GM21825 (cell line): ENCODE measurements at regions not wholly inside any gene's neighbourhood (a gene's known extent, or its start where the extent isn't known, plus 50 kb on each side); places are given as distances from the start of the nearest gene placed in this dataset.
"Not testable (repeated sequence)": the region's sequence is repeated elsewhere in the genome, so short reads cannot be mapped to it uniquely, and the experiment has no call there.

Experiments
- ATAC-seq: cut with Tn5 transposase; IDR thresholded peaks from one replicate; pipeline ENCODE4 v1.9.1; 2021; ENCODE audit warnings: mild to moderate bottlenecking, moderate library complexity; ENCODE audit not compliant: unreplicated experiment

DNA sequence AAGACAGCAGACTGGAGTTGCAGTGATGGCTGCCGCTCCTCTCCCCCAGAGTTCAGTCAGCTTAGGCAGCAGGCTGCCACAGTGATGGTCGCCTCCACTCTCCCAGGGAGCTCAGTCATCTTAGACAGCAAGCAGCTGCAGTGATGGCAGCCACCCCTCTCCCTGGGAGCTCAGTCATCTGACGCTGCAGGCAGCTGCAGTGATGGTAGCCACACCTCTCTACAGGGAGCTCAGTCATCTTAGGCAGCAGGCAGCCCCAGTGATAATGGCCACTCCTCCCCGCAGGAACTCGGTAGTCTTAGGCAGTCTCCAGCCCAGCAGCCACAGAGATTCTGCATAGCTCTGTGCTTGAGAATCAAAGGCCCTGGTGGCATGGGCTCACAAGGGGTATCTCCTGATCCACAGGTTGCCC lies 582.7 kb downstream of the DTWD2 start:
- ATAC-seq = no peak

DNA sequence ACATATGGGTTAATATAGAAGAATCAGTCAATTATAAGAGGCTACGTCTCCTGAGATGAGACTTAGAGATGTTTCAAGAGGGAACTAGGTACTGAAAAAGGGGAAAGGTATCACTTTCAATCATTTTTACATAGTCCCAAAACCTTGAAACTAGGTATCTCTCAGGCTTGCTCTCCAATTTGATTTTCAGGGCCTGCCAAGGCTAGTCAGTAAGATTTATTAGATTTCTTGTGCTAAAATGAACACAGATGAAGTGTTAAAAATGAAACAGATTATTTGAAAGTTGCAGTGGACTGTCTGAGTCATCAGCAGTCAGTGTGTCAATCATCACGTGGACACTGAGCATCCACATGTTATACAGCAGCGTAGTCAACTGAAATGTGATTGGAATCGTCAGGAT lies 591.1 kb downstream of the DTWD2 start:
- no peak for ATAC-seq

DNA sequence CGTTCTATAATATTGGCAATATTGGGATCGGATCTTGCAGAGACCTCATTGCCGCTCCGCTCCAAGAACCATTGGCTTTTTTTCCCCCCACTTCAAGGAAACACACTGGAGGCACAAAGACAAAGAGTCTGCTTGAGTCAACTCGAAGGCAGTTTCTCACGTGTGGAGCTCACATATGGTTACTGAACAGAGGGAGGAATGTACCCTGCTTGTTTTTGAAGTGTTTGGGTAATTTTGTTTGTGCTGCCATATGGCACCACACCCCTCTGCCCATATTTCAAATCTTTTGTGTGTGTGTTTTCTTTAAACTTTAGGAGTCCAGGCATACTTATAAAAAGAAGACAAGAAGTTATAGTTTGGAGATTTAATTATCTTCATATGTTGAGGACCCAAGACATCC lies 595.9 kb downstream of the DTWD2 start:
- no peak for ATAC-seq

DNA sequence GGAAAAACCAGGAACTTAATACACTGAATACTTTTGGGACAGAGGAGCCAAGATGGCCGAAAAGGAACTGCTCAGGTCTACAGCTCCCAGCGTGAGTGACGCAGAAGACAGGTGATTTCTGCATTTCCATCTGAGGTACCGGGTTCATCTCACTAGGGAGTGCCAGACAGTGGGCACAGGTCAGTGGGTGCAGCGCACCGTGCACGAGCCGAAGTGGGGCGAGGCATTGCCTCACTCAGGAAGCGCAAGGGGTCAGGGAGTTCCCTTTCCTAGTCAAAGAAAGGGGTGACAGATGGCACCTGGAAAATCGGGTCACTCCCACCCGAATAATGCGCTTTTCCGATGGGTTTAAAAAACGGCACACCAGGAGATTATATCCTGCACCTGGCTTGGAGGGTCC lies 605.4 kb downstream of the DTWD2 start:
- not testable (repeated sequence) for ATAC-seq

DNA sequence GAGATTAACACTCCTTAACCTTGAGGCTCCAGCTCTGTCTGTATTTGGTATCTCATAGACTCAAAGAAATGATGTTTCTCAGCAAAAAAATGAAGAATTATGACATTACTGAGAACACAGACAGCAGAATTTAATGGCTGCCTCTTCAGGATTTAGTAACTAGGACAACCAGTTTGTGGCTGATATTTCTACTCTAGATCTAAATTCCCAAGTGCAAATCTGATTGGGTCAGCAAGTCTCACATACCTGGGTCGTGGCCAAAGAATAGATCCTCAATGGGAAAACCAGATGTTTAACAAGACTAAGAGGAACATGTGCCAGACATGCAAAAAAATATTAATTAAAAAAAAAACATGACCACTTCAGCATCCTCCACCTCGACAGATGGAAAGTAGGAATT lies 608.9 kb downstream of the DTWD2 start:
- no peak for ATAC-seq

DNA sequence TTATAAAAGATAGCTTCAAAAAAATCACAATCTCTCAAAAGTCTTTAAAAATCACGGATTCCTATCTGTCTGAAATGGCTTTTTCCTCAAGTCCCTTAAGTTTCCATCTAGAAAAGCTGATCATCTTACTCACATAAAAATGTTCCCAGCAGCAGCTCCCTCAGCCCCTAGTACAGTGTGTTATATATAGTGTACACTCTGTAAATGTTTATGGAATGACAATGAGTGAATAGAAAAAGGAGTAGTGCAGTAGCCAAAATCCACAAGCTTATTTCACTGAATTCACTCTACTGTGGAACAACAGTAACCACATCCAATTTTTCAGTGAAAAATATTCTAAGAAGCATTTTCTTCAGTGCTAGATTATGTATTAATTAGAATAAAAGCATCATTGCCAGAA lies 609.4 kb downstream of the DTWD2 start:
- no peak for ATAC-seq

DNA sequence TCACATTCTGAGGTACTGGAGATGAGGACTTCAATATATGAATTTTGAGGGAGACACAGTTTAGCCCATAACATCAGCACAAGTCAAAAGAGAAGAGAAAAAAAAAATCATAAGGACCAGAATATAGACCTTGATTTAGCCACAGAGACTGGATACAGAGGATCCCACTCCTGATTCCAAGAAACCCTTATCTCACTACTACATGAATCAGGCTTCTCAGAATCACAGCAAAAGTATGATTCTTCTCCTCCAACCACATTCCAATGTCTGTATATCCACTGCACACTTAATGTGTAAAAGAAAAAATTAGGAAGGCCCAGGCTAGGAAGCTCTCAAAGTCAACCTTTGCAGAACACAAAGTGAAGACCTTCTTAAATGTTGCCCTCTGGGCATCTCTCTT lies 610.9 kb downstream of the DTWD2 start:
- ATAC-seq = no peak

DNA sequence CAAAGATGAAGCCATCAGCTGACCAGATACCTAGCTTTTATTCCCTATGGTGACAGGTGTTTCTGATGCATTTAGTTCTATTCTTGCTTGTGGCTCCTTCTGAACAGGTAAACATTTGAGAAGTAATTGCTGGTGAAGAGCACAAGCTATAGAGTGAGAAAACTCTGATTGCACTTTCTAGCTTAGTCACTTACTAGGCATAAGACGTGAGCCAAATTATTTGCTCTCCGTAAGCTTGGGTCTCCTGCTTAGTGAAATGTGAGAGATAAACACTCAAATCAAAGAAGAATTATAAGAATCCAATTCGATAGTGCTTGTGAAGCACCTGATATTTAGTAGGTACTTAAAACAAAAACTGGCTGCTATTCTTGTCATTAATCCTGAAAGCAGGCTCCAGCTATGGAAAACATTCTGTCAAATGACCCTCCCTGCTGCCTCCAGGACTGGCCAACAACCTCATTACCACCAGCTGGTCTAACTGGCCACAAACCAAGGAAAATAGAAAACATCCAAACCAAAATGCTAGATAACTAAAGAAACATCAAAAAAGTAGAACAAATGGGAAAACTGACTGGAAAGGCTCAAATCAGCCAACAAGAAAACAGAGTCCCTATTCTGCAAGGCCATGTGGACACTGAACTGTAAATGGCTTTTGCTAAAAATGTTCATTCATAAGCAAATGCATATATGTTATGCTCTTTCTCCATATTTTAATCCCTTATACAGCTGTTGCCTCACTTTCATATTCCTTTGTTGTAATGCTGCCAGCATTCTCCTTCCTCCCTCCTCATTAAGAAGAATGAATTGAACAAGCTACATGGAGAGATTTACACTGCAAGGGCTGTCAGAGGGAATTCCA lies 616.1 kb downstream of the DTWD2 start:
- ATAC-seq = no peak

DNA sequence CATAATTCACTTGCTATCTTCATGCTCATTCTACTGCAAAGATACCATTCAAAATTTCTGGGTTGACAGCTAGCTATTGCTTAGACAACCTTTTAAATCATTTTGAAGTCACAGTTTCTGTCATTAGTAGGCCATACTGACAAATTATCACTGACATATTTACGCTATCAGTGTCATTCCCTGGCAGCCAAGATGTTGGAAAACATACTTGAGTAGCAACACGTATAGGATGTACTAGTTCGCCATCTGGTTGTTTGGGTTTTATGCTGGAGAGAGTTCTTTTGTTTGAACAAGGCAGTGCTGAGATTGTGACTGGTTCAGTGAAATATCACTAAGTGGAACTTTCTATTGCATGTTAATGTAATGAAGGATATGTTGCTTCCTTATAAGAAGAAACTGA lies 621.9 kb downstream of the DTWD2 start:
- ATAC-seq = no peak

DNA sequence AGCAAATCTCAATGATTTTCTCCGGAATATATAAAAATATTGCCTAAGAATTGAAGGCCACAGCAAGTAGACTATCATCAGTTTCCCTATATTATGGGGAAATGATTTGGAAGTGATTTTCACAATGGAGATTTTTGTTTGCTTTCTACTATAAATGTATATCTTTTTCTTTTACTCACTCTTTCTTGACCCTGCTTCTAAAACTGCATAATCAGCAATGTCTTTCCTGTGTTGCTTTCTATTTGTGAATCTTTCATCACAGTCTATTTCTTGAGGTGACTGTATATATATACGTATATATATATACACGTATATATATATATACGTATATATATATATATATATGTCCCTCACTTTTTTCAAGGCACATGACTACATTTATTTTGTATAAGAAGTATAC lies 622.6 kb downstream of the DTWD2 start:
- no peak for ATAC-seq

DNA sequence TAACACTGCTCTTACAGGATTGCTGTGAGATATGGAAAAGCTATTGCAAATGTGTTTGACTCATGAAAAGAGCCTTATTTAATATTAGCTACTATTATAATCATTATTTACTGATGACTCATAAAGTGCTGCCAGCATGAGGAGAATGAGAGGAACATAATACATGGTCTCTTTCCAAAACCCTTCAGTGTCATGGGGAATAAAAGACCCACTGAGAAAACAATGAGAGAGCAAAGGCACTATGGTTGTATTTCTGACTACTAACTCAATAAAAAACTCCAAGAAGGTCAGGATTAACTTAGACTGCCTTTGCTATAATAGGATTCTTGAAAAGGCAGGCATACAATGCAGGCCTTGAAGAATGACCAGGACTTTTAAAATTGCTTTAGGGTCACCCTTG lies 633.5 kb downstream of the DTWD2 start:
- no peak for ATAC-seq

DNA sequence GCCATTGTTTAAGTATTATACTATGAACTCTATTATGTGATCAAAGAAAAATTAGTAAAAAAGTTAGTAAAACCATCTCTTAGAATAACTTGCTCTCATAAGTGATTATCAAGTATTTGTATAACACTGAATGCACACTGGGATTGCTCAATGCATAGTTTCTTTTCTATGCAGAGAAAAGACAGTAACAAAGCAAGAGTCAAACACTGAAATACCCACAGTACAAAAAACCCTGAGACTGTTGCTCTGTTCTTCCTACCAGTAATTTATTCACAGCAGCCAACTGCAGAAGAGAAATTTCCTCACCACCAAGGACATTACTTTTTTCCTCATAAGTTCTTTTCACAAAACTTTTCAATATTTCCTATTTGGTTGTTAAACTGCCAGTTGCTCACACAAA lies 634.4 kb downstream of the DTWD2 start:
- no peak for ATAC-seq

DNA sequence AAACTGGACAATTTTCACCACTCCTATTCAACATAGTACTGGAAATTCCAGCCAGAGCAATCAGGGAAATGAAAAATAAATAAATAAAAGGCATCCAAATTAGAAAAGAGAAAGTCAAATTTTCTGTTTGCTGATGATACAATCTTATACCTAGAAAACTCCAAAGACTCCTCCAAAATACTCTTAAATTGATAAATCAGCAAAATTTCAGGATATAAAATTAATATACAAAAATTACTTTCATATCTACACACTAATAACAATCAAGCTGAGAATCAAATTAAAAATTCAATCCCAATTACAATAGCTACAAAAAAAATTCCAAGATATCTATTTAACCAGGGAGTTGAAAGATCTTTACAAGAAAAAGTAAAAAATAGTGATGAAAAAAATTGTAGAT lies 651.9 kb downstream of the DTWD2 start:
- ATAC-seq = no peak

DNA sequence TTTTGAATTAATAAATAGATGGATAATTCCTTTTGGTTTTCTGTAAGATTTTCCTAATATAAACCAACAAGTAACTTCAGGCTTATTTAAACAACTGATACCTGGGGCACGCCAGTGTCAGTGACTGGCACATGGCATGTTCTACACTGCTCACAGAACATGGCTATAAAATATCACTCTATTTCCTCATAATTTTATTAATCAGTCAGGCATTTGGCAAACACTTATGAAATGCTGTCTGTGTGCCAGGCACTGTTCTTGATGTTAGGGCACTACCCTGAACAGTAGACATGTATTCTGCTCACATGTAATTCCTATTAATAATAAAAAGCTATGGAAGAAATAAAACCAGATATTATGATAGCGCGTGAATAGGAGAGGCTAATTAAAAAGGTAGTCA lies 661.0 kb downstream of the DTWD2 start:
- no peak for ATAC-seq

DNA sequence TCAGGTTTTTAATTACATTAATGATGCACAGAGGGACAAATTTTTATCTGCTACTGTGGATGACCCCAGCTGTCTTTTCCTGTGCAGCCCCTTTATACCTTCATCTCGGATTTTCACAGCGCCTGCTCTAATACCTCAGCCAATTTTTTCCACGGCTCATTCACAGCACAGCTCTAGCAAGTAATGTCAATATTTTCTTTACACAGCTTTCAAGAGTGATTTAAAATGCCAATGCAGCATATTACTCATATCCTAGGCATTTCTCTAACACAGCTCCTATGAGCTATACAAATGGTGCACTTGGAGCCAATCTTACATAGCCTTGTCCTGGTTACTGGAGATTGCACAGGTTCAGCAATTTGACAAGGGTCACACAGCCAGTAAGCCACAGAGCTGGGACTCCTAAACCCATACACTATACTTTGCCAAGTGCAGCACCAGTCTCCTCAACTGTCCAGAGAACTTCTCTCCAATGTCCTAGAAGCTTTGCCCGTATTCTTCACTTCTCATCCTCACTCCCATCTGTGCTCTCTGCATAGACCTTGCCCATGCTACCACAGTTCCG lies 661.8 kb downstream of the DTWD2 start:
- ATAC-seq = no peak

DNA sequence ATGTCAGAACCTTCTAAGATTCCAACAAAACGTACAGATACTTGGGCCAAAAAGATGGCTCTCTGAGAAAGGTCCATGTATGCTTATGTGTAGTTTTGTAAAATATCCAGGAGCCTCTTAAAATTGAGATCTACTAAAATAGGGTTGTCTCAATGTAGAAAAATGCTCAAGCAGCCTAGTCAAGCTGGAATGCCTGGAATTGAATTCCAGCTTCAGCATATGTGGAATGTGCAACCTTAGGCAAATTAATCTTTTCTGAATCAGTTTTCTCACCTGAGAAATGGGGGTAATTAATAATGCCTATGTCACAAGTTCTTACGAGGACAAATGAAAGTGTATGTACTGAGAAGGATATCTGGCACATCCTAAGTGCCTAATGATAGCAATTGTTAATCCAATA lies 662.4 kb downstream of the DTWD2 start:
- no peak for ATAC-seq

DNA sequence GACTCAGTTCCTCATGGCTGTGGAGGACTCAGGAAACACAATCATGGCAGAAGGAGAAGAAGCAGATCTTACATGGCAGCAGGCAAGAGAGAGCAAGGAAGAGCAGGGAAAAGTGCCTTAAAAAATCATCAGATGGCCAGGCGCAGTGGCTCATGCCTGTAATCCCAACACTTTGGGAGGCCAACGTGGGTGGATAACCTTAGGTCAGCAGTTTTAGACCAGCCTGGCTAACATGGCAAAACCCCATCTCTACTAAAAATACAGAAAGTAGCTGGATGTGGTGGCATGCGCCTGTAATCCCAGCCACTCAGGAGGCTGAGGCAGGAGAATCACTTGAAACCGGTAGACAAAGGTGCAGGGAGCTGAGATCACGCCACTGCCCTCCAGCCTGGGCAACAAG lies 664.6 kb downstream of the DTWD2 start:
- not testable (repeated sequence) for ATAC-seq

DNA sequence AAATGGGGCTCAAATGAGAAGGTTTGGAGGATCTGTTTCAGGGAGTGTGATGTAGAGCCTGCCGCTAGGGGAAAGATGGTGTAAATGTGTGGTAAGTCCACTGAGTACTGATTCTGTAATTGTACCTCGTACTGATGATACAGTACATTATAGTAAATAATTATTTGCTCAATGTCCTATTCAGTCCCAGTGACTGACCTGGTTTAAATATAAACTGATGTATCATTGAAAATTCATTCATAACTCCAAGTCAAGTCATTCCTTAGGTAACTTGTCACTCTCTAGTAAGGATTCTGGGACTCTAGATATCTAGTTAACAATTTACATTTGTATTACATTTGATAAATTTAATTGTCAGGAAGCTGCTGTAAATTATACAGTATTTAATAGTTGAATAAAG lies 667.3 kb downstream of the DTWD2 start:
- no peak for ATAC-seq

DNA sequence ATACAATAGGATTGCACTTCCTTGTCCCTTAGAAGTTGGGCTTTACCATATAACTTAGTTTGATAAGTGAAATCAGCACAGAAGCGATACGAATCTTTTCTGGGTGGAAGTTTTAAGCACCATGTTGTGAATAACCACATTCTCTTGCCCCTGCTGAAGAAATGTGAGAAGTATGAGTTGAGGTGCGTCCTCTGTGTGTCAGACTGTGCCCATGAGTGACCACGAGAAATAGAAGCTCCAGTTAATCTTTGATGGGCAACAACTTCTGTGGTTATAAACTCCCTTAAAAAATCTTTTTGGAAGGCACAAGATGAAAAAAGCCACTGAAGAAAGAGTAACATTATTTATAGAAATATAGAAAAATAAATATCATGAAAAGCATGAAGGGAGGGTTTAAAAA lies 668.2 kb downstream of the DTWD2 start:
- no peak for ATAC-seq

DNA sequence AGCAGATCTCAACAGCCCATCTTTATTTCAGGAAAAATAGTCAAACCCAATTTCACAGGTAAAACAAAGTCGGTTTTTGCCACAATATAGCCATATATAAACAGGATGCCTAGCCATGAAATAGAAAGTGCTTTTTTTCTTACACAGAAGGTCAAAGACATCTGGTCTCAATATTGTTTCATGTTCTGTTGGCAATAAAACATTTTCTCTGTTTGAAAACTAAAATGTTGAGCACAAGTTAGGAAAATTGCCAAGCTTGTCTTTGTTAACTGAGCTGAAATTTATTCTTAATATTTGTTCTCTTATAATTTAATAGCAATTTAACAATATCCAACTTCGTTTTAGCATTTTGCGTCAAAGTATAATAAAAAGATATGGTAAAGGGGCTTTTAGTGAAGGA lies 673.4 kb downstream of the DTWD2 start:
- ATAC-seq = no peak

DNA sequence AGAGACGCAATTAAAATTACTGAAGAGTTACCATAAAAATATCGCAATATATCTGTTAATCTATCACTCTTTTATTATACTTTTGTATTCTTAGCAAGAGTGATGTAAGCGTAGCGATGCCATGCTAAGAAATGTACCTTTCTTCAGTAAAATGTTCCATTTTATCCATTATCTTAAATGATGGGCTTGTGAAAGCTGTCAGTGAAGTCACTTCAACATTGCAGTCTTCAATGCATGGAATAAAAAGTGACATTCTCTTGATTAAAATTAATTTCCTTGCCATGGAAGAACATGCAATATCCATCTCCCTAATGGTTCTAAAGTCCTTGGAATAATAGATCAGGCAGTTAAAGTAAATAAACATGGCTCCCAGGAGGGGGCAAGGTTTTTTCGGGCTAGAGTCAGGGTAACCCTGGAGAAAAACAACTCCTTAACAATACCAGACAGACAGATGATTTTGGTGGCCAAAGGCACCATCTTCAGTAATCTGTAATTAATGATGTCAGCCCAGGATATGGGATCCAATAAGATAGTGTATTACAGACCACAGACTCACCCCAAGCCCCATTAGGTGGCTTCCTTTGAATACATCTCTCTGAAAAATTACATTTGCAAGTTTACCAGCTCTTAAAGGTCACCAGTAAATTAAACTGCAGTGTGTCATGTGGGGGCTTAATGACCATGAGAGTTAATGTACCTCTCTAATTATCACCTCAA lies 677.1 kb downstream of the DTWD2 start:
- no peak for ATAC-seq

DNA sequence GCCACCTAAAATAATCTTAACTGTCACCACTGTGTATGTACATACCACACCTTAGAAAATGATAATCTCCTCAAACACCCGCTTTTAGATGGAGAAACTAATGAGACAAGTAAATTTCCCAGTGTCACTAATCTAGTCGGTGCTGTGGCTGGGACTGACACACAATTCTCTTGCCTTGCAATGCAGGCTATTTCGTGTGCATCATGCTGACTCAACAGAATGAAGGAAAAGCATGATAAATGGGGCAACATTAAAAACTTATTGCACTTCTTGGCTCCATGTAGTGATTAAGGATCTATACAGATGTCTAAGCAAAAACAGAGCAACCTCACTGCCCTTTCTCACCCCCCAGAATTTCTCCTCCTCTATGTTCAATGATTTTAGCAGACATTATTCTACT lies 677.9 kb downstream of the DTWD2 start:
- ATAC-seq = no peak
